GM18868 (cell line): ENCODE measurements at regions not wholly inside any gene's neighbourhood (a gene's known extent, or its start where the extent isn't known, plus 50 kb on each side); places are given as distances from the start of the nearest gene placed in this dataset.

Source experiments
- ATAC-seq: cut with Tn5 transposase; IDR thresholded peaks from one replicate; pipeline ENCODE4 v1.9.1; 2021; ENCODE audit warnings: mild to moderate bottlenecking, moderate library complexity; ENCODE audit not compliant: unreplicated experiment

DNA sequence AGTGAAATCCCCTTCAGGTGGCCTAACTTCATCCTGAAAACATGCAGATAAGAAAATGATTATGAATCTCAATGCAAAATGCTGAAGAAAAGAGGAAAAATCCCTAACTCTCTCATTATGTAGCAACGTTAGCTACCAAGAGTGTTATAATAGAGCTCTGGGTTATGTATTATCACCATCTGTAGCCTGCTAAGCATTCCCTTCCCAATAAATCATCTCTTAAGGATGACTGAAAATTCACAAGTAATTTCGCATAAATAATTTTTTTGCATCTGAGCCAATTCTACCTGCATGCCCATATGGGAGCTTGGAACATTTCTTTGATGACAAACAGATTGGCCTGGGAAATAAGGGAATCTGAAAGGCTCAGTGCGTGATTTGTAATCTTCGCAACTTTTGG lies 216.1 kb downstream of the HTR7 start:
- no peak for ATAC-seq

DNA sequence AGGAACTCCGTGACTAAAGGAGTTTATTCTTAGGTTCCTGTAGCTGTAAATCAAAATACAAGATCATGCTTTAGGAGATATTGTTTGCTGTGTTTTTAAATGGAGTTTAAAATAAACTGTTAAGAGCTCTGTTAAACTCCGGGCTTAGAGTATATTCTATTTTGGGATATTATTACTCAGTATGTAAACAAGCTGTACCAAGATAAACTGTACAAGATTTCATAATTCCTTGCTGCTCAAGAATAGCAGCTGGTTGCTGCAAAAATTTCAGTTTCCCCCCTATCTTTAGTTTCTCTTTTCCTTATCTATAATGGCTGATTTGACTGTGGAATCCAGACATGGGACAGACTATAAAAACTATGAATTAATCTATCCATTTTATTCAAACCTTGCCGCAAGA lies 215.7 kb downstream of the HTR7 start:
- no peak for ATAC-seq

DNA sequence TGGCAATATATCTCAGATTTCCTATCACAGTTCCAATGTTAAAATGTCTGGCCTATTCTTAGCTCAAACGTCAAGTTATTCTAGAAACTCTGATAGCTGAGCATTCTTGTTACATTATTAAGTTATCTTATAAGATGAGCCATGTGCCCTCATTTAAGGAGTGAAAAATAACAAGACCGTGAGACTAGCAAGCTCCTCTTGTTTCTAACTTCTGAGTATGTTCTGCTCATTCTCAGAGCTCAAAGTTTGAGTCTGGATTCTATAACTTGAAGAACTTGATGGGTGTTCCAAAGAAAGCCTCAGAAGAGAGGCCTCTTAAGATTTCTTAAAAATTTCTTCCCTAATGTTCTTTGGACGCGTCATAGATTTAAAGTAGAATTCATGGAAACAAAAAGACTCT lies 215.2 kb downstream of the HTR7 start:
- no peak for ATAC-seq

DNA sequence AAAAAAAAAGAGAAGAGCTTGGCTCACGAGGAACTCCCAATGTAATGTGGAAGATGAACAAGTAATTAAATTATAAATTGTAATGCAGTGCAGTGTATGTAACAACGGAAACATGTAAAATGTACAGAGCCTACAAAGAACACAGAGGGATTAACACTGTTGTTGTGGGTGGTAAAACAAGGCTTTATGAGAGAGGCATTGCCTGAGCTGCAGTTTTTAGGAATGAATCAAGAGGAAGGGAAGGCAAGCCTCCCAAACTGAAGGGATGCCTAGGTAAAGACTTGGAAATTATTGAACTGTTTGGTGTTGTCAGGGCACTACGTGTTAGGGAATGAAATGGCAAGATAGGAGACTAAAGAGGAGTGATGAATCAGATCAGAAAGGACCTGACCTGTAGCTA lies 213.7 kb downstream of the HTR7 start:
- no peak for ATAC-seq

DNA sequence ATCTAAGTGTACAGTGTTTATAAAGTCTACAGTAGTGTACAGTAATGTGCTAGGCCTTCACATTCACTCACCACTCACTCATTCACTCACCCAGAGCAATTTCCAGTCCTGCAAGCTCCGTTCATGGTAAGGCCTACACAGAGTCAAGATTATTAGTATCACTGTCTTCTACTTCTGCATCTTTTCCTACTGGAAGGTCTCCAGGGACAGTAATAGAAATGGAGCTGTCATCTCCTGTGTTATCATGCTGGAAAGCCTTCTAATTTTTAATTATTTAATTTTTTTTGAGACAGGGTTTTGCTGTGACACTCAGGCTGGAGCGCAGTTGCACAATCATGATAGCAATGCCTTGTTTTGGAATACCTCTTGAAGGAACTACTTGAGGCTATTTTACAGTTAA lies 207.0 kb downstream of the HTR7 start:
- ATAC-seq: no peak

DNA sequence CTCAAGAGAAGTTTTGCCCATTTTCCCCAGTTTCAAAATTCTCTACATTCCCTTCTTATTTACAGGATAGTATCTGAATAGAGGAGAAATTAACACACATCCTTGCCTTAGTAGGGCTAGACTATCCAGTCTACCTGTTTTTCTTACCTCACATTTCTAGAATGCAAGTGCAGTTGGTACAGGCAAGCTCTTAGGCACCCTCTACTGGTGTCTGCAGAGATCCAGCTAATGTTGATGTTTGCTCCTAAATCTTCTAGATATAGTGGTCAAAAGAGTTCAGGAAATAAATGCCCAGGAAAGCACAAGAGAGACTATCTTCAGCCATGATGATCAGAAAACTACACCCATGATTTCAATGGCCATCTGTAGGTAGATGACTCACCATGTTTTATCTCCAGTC lies 205.3 kb downstream of the HTR7 start:
- ATAC-seq: no peak

DNA sequence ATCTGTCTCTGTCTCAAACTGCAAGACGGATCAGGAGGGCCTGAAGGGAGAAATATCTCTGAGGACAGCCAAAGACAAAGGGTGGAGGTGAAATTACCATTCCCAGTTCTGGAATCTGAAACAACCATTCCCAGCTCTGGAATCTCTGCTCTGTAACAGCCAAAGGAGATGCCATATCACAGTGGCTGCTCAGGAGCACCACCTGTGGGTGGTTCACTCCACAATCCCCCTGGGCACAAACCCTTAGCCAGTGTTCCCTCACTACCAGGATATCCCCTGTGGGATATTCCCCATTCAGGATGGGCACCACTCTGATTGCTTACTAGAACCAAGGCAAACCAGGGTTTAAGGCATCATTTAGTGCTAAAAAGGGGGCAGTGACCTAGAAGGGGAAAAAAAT lies 199.0 kb downstream of the HTR7 start:
- no peak for ATAC-seq

DNA sequence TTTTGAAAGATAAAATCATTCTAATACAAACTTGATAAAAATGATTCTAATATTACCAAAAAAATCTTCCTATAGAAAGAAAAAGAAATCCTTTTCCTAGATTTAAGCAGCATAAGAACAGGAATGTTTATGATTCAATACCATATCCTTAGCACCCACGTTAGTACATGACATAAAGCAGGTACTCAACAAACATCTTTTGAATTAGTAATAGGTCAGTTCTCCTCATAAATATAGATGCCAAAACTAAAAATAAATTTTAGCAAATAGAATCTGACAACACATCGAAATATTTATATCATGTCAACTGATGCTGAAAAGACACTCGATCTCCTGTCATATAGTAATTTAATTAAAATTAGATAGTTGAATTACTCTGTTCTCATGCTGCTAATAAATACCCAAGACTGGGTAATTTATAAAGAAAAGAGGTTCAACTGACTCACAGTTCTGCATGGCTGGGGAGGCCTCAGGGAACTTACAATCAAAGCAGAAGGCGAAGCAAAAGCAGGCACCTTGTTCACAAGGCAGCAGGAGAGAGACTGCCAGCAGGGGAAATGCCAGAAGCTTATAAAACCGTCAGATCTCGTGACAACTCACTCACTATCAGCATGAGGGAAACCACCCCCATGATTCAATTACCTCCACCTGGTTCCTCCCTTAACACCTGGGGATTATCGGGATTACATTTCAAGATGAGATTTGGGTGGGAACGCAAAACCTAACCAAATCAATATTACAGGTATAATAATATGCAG lies 191.8 kb downstream of the HTR7 start:
- no peak for ATAC-seq

DNA sequence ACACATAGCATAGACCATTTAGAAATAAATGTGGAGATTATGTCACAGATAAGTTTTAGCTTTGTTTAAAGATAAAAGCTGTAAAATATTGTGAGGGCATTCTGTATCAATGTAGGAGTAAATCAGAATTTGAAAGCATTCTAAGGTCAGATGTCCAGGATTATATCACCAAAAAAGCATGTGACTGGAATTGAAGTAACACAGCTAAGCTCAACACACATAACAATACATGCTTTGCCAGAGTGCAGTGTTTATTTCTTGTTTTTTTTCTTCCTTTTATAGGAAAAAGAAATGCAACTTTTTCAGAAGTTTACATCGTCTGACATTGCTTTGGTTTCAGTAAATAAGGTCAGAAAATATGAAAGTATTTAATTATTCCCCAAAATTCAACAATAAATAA lies 183.4 kb downstream of the HTR7 start:
- no peak for ATAC-seq

DNA sequence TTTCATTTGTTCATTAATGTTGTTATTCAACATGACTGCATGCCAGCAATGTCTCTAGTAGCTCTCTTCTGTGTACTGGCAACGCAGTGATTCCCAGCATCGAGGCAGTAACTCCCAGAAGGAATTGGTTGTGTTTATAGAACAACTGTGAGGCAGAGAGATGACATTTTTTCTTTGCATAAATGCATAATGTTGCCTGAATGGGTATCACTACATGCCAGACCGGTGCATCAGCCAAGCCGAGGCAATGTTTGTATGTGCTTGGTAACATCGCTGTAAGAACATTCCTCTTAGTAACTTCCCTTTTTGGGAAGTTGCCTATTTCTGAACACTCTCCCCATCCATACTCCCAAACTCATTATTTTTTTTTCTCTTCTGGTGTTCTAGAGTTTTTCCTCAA lies 182.9 kb downstream of the HTR7 start:
- no peak for ATAC-seq

DNA sequence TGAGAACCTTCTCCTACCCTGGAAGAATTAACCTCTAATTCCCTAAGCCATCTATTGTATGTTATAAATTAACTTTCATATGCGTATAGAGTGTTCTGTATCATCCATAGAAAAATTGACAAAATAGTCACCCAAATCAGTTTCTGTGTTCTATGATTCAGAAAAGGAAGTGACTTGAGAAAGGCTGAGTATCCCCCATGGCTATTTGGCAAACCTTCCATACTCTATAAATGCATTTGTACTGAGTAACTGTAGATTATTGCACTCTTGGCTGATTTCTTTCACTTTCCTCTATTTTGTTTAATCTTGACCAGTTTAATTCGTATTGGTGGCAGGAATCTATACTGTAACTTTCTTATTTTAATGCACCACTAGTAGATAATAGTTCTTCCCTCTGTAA lies 182.2 kb downstream of the HTR7 start:
- ATAC-seq: no peak
